ENCODE measurements at regions not wholly inside any gene's neighbourhood (a gene's known extent, or its start where the extent isn't known, plus 50 kb on each side); places are given as distances from the start of the nearest gene placed in this dataset.

- no peaks in the 10 kb centered on the region for H3K36me3 ChIP-seq (replicated peaks; ENCODE audit: insufficient read depth, low read length)
- no peak overlapping the region for H2AFZ ChIP-seq (ENCODE audit: low read length)
- DNase-seq = no peak
- H4K20me1 ChIP-seq (ENCODE audit: insufficient read depth, low read length) = no peaks in the 10 kb centered on the region
- H3K79me2 ChIP-seq (ENCODE audit: low read length) = no peaks in the 10 kb centered on the region
- no peak overlapping the region for H3K9ac ChIP-seq (ENCODE audit: low read length)
- TF ChIP-seq CTCF (IDR thresholded peaks at IDR 0.05; ENCODE audit: low read length) (no peak), EZH2phosphoT487 (IDR thresholded peaks at IDR 0.05; ENCODE audit: low read length) (no peak), EZH2 (optimal IDR thresholded peaks at IDR 0.05; ENCODE audit: low read depth, low read length) (no peak)
- H3K4me2 ChIP-seq (ENCODE audit: low read depth, low read length) = no peak overlapping the region
- no peak overlapping the region for H3K4me3 ChIP-seq (ENCODE audit: low read length)
- H3F3A ChIP-seq (ENCODE audit: insufficient read depth, low read length) = no peaks in the 10 kb centered on the region
- no peaks in the 10 kb centered on the region for H3K9me3 ChIP-seq (replicated peaks; ENCODE audit: insufficient read depth, low read length)
- H3K9me2 ChIP-seq (replicated peaks; ENCODE audit: insufficient read depth, low read length) = no peaks in the 10 kb centered on the region
- no peaks in the 10 kb centered on the region for H3K4me1 ChIP-seq (ENCODE audit: low read length)
- H3K27ac ChIP-seq (ENCODE audit: low read length) = no peak overlapping the region
- no peaks in the 10 kb centered on the region for H3K27me3 ChIP-seq (replicated peaks; ENCODE audit: insufficient read depth, low read length)
Observed at GRCh38 chr4:74848774-74849173, 54.5 kb upstream of the BTC start.

GRCh38 chr4:74845834-74846233 is 51.5 kb upstream of the BTC start:
- TF ChIP-seq EZH2 (optimal IDR thresholded peaks at IDR 0.05; ENCODE audit: low read depth, low read length) (no peak), EZH2phosphoT487 (IDR thresholded peaks at IDR 0.05; ENCODE audit: low read length) (no peak), CTCF (IDR thresholded peaks at IDR 0.05; ENCODE audit: low read length) (no peak)

More at GRCh38 chr4:74845834-74846233, 51.5 kb upstream of the BTC start:
- no peak overlapping the region for H3K4me2 ChIP-seq (ENCODE audit: low read depth, low read length)
- no peaks in the 10 kb centered on the region for H3K9me2 ChIP-seq (replicated peaks; ENCODE audit: insufficient read depth, low read length)
- no peak overlapping the region for H3K4me3 ChIP-seq (ENCODE audit: low read length)
- no peak overlapping the region for H2AFZ ChIP-seq (ENCODE audit: low read length)
- no peaks in the 10 kb centered on the region for H3K36me3 ChIP-seq (replicated peaks; ENCODE audit: insufficient read depth, low read length)
- no peaks in the 10 kb centered on the region for H3F3A ChIP-seq (ENCODE audit: insufficient read depth, low read length)
- H3K79me2 ChIP-seq (ENCODE audit: low read length) = no peaks in the 10 kb centered on the region
- no peak for DNase-seq
- H4K20me1 ChIP-seq (ENCODE audit: insufficient read depth, low read length) = no peaks in the 10 kb centered on the region
- no peaks in the 10 kb centered on the region for H3K9me3 ChIP-seq (replicated peaks; ENCODE audit: insufficient read depth, low read length)
- H3K27me3 ChIP-seq (replicated peaks; ENCODE audit: insufficient read depth, low read length) = no peaks in the 10 kb centered on the region
- H3K27ac ChIP-seq (ENCODE audit: low read length) = no peak overlapping the region
- no peaks in the 10 kb centered on the region for H3K4me1 ChIP-seq (ENCODE audit: low read length)
- H3K9ac ChIP-seq (ENCODE audit: low read length) = no peak overlapping the region
